ENCODE measurements at regions not wholly inside any gene's neighbourhood (a gene's known extent, or its start where the extent isn't known, plus 50 kb on each side); places are given as distances from the start of the nearest gene placed in this dataset.

GRCh38 chr16:65876056-65876408 is 490.5 kb upstream of the CDH5 start:
- no peak for DNase-seq (ENCODE audit: low spot score)
- no peak for TF ChIP-seq CTCF (IDR thresholded peaks at IDR 0.05; ENCODE audit: extremely low read depth, missing control alignments)

GRCh38 chr16:65875381-65876055 is 491.0 kb upstream of the CDH5 start:
- DNase-seq (ENCODE audit: low spot score) = no peak
- TF ChIP-seq CTCF (IDR thresholded peaks at IDR 0.05; ENCODE audit: extremely low read depth, missing control alignments) = no peak

- TF ChIP-seq CTCF (IDR thresholded peaks at IDR 0.05; ENCODE audit: extremely low read depth, missing control alignments) = no peak
- DNase-seq (ENCODE audit: low spot score) = no peak
Observed at GRCh38 chr16:65869261-65869660, 497.2 kb upstream of the CDH5 start.

- DNase-seq (ENCODE audit: low spot score) = no peak
- no peak for TF ChIP-seq CTCF (IDR thresholded peaks at IDR 0.05; ENCODE audit: extremely low read depth, missing control alignments)
Observed at GRCh38 chr16:65867276-65867960, 499.1 kb upstream of the CDH5 start.

GRCh38 chr16:65863236-65863635 is 503.3 kb upstream of the CDH5 start:
- no peak for TF ChIP-seq CTCF (IDR thresholded peaks at IDR 0.05; ENCODE audit: extremely low read depth, missing control alignments)
- DNase-seq (ENCODE audit: low spot score) = no peak

GRCh38 chr16:65861131-65861731 is 505.3 kb upstream of the CDH5 start:
- no peak for TF ChIP-seq CTCF (IDR thresholded peaks at IDR 0.05; ENCODE audit: extremely low read depth, missing control alignments)
- DNase-seq (ENCODE audit: low spot score) = no peak
